Parathyroid adenoma (tissue), 2 donors: ENCODE measurements at regions not wholly inside any gene's neighbourhood (a gene's known extent, or its start where the extent isn't known, plus 50 kb on each side); places are given as distances from the start of the nearest gene placed in this dataset.

ENCODE experiments used
- H2AFZ ChIP-seq: fragments of 300-600 bp; sonication (generic); one replicate; pipeline ENCODE4 v1.7.0; 2017; ENCODE audit warnings: antibody characterized with exemption, mild to moderate bottlenecking
- H3K27ac ChIP-seq: fragments of 300-600 bp; sonication (generic); one replicate; pipeline ENCODE4 v1.7.0; 2017
- H3K27me3 ChIP-seq: fragments of 300-600 bp; sonication (generic); one replicate; pipeline ENCODE4 v1.7.0; 2017; ENCODE audit warnings: low read length; ENCODE audit not compliant: control insufficient read depth, insufficient read depth
- H3K36me3 ChIP-seq: fragments of 300-600 bp; sonication (generic); one replicate; pipeline ENCODE4 v1.7.0; 2017; ENCODE audit warnings: low read length; ENCODE audit not compliant: control insufficient read depth, insufficient read depth
- H3K4me1 ChIP-seq: fragments of 300-600 bp; sonication (generic); one replicate; pipeline ENCODE4 v1.7.0; 2017; ENCODE audit warnings: control low read depth
- H3K4me2 ChIP-seq: fragments of 300-600 bp; sonication (generic); one replicate; pipeline ENCODE4 v1.7.0; 2017; ENCODE audit warnings: low read length
- H3K4me3 ChIP-seq: fragments of 300-600 bp; sonication (generic); one replicate; pipeline ENCODE4 v1.7.0; 2017; ENCODE audit warnings: low read depth, low read length
- H3K79me2 ChIP-seq: fragments of 300-600 bp; sonication (generic); one replicate; pipeline ENCODE4 v1.7.0; 2017; ENCODE audit warnings: control low read depth
- H3K9ac ChIP-seq: fragments of 300-600 bp; sonication (generic); one replicate; pipeline ENCODE4 v1.7.0; 2017; ENCODE audit warnings: mild to moderate bottlenecking
- H3K9me3 ChIP-seq: fragments of 300-600 bp; sonication (generic); one replicate; pipeline ENCODE4 v1.7.0; 2017; ENCODE audit warnings: low read length; ENCODE audit not compliant: control insufficient read depth
- TF ChIP-seq, protein P1 (sequence below): fragments of 300-600 bp; sonication (generic); IDR thresholded peaks from one replicate; pipeline ENCODE4 v1.7.0; 2017; ENCODE audit warnings: antibody characterized with exemption, mild to moderate bottlenecking
- donor health status: primary hyperparathyroidism.

- no peaks in the 10 kb centered on the region for H3K79me2 ChIP-seq
Measured at GRCh38 chr20:4573564-4574355, 112.5 kb upstream of the PRNP start.

DNA sequence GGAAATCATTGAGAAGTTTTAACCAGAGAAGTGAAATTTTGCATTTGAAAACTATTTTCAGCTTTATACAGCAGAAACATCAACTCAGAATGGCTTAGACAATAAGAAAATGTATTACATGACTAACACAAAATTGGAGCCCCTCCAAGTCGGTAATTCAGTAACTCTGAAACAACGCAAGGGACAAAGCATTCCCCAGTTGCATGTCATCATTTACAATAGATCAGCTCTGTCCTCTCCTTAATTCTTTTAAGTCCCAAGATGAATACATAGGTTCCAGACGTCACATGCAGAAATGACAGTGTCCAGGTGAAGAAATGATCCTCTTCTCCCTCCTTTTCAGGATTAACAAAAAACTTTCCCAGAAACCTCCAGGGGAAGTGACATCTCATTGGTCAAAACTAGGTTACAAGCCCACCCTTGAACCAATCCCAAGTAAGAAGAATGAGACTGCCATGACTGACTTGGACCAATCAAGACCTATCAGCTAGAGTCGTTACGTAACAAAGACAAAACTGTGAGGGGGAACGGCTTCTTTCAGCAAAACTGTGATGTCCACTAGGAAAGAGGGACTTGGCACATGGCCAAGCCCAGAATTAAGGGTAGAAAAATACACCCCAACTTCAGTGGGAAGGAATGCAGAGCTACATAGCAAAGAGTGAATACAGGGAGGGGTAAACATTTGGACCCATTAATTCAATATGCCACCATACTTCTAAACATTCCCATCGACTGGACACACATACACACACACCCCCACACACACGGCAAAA is 114.3 kb upstream of the PRNP start:
- no peak overlapping the region for H3K4me3 ChIP-seq
- H3K9ac ChIP-seq = no peak overlapping the region
- H3K79me2 ChIP-seq = no peaks in the 10 kb centered on the region
- no peak overlapping the region for H3K4me2 ChIP-seq
- H2AFZ ChIP-seq = no peak overlapping the region
- H3K27ac ChIP-seq = no peak overlapping the region
- no peaks in the 10 kb centered on the region for H3K27me3 ChIP-seq
- TF ChIP-seq, protein P1, sequence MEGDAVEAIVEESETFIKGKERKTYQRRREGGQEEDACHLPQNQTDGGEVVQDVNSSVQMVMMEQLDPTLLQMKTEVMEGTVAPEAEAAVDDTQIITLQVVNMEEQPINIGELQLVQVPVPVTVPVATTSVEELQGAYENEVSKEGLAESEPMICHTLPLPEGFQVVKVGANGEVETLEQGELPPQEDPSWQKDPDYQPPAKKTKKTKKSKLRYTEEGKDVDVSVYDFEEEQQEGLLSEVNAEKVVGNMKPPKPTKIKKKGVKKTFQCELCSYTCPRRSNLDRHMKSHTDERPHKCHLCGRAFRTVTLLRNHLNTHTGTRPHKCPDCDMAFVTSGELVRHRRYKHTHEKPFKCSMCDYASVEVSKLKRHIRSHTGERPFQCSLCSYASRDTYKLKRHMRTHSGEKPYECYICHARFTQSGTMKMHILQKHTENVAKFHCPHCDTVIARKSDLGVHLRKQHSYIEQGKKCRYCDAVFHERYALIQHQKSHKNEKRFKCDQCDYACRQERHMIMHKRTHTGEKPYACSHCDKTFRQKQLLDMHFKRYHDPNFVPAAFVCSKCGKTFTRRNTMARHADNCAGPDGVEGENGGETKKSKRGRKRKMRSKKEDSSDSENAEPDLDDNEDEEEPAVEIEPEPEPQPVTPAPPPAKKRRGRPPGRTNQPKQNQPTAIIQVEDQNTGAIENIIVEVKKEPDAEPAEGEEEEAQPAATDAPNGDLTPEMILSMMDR = no peak
- no peaks in the 10 kb centered on the region for H3K4me1 ChIP-seq
- H3K9me3 ChIP-seq = no peaks in the 10 kb centered on the region
- no peaks in the 10 kb centered on the region for H3K36me3 ChIP-seq

More at GRCh38 chr20:4573564-4574355, 112.5 kb upstream of the PRNP start:
- H3K4me1 ChIP-seq = no peaks in the 10 kb centered on the region
- H3K36me3 ChIP-seq = no peaks in the 10 kb centered on the region
- no peaks in the 10 kb centered on the region for H3K9me3 ChIP-seq
- no peak overlapping the region for H3K9ac ChIP-seq
- no peak overlapping the region for H2AFZ ChIP-seq
- no peak overlapping the region for H3K4me3 ChIP-seq
- H3K27me3 ChIP-seq = no peaks in the 10 kb centered on the region
- H3K27ac ChIP-seq = no peak overlapping the region
- TF ChIP-seq, protein P1 = no peak
- no peak overlapping the region for H3K4me2 ChIP-seq

DNA sequence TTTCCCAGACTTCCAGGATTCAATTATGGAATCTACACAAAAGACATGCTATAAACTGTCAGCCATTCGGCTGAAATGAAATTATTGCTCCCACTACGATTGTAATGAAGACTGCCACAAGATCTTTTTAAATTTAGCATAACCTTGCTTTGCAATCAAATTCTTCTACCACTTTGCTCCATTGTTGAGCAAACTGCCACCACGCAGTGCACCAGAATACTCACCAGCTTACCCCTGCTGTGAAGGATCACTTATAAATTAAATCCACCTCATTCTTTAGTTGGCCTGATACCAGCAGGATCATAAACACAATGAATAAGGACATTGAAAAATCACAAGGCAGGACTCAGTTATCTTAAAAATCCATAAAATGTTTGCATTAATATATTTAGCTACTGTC is 116.4 kb upstream of the PRNP start:
- Histone ChIP-seq H3K27ac (no peak overlapping the region), H3K36me3 (no peaks in the 10 kb centered on the region), H3K79me2 (no peaks in the 10 kb centered on the region), H3K4me2 (no peak overlapping the region), H3K27me3 (no peaks in the 10 kb centered on the region), H3K9ac (no peak overlapping the region), H3K9me3 (no peaks in the 10 kb centered on the region), H3K4me3 (no peak overlapping the region), H3K4me1 (no peaks in the 10 kb centered on the region), H2AFZ (no peak overlapping the region)
- TF ChIP-seq, protein P1 = no peak

- no peaks in the 10 kb centered on the region for H3K4me1 ChIP-seq
- H3K27me3 ChIP-seq = no peaks in the 10 kb centered on the region
- no peak overlapping the region for H3K4me2 ChIP-seq
- H3K9ac ChIP-seq = no peak overlapping the region
- no peaks in the 10 kb centered on the region for H3K79me2 ChIP-seq
- H3K36me3 ChIP-seq = no peaks in the 10 kb centered on the region
- H2AFZ ChIP-seq = no peak overlapping the region
- H3K4me3 ChIP-seq = no peak overlapping the region
- TF ChIP-seq, protein P1 = no peak
- H3K27ac ChIP-seq = no peak overlapping the region
- H3K9me3 ChIP-seq = no peaks in the 10 kb centered on the region
Measured at GRCh38 chr20:4569092-4569491, 117.2 kb upstream of the PRNP start.
